GM12873 (cell line): ENCODE measurements at regions not wholly inside any gene's neighbourhood (a gene's known extent, or its start where the extent isn't known, plus 50 kb on each side); places are given as distances from the start of the nearest gene placed in this dataset.
A peak's percentile ranks its signal among the peaks of the same experiment; 100 is the strongest.

ENCODE experiments used
- TF ChIP-seq, protein P1 (sequence below): IDR thresholded peaks from 2 replicates; pipeline ENCODE4 v1.5.1; 2012; ENCODE audit warnings: low read depth, mild to moderate bottlenecking, moderate library complexity, low read length, control low read depth; ENCODE audit not compliant: insufficient read depth; ENCODE audit errors: missing control alignments

- TF ChIP-seq, protein P1, sequence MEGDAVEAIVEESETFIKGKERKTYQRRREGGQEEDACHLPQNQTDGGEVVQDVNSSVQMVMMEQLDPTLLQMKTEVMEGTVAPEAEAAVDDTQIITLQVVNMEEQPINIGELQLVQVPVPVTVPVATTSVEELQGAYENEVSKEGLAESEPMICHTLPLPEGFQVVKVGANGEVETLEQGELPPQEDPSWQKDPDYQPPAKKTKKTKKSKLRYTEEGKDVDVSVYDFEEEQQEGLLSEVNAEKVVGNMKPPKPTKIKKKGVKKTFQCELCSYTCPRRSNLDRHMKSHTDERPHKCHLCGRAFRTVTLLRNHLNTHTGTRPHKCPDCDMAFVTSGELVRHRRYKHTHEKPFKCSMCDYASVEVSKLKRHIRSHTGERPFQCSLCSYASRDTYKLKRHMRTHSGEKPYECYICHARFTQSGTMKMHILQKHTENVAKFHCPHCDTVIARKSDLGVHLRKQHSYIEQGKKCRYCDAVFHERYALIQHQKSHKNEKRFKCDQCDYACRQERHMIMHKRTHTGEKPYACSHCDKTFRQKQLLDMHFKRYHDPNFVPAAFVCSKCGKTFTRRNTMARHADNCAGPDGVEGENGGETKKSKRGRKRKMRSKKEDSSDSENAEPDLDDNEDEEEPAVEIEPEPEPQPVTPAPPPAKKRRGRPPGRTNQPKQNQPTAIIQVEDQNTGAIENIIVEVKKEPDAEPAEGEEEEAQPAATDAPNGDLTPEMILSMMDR = no peak
Observed at GRCh38 chr14:97262336-97262735, 465.2 kb downstream of the VRK1 start.

GRCh38 chr14:97264516-97265230, 467.5 kb downstream of the VRK1 start:
- TF ChIP-seq, protein P1 = no peak

DNA sequence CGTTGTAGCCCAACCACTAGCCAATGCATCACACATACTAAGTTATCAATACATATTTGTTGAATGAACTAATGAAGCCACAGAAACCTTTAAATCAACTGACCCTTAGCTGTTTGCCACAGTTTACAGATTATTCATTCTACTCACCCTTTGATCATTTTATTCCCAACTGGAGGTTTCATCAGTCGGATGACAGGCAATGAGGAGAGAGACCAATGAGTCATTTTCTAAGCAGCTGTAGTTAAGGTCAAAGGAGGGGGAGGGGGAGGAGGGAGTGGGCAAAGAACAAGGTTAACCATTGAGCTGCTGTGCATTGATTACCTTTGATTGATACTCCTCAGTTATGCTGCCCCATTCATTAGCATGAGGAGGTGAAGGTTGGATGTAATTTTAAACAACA, 469.5 kb downstream of the VRK1 start:
- TF ChIP-seq, protein P1 = no peak

GRCh38 chr14:97267509-97267908, 470.3 kb downstream of the VRK1 start:
- TF ChIP-seq, protein P1 = no peak

- TF ChIP-seq, protein P1 = no peak
Observed at GRCh38 chr14:97268097-97268496, 470.9 kb downstream of the VRK1 start.

DNA sequence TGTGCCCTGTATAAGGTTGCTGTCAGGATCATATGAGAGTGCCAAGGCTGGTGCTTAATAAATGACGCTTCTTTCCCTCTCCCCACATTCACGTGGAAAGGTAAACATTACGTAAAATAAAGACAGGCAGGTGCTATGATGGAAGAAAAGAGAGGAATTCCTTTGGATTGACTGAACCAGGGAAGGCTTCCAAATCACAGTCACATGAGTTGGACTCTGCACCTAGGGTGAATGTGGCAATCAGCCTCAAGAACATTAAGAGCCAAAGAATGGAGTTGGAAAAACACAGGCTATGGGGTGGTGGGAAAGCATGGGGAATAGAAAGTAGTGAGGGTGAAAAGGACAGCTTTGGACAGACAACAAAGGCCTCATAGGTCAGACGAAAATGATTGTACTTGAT, 473.1 kb downstream of the VRK1 start:
- TF ChIP-seq, protein P1 = no peak

DNA sequence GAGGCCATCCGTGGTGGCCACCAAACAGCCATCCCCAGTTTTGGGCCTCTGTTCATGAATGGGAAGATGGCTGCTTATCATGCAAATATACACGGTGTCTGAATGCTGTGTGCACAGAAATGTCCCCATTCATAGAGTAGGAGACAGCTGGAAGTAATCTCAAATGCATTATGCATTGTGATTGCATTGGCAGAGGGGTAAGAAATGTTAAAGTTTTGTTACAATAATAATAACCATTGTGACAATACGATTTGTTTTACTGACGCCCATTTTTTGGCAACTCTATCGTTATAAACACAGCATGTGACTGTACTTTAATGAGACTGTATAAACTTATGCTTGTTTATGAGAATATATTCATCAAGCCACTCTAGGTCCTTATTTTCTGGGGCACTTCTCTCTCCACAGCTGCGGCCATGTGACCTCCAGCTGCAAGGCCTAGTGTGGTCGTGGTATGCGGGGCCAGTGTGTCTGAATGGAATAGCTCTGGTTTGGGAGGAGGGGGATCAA, 474.3 kb downstream of the VRK1 start:
- TF ChIP-seq, protein P1 = no peak

GRCh38 chr14:97273540-97273939, 476.4 kb downstream of the VRK1 start:
- TF ChIP-seq, protein P1 = peak; percentile 30
